IMR-90 (cell line): ENCODE measurements at regions not wholly inside any gene's neighbourhood (a gene's known extent, or its start where the extent isn't known, plus 50 kb on each side); places are given as distances from the start of the nearest gene placed in this dataset.

ENCODE experiments used
- ATAC-seq: fragments of 200-7000 bp; cut with Tn5 transposase; 2 replicates; pipeline ENCODE4 v1.9.1; 2020; ENCODE audit warnings: low read depth, mild to moderate bottlenecking, moderate library complexity
- BruUV-seq: library from RNA; stranded (reverse); fragments of 400-500 nt; replicated peaks from 2 replicates; lab custom pipeline; 2021; lab: Mats Ljungman, UMichigan
- CTCF ChIA-PET: fragments of 300-600 bp; formaldehyde crosslinking; extraction: SDS; loops from one replicate; lab custom pipeline; 2021; ENCODE audit warnings: antibody characterized with exemption; lab: Yijun Ruan, JAX
- POLR2A ChIA-PET: fragments of 300-600 bp; sonication (Branson Sonifier 250); formaldehyde crosslinking; loops from one replicate; lab custom pipeline; 2022; ENCODE audit warnings: antibody characterized with exemption; ENCODE audit not compliant: unreplicated experiment; lab: Charles Lee
- DNase-seq: peaks from one replicate; pipeline ENCODE4 v3.0.0; 2013
- H2AFZ ChIP-seq: replicated peaks from 2 replicates; pipeline ENCODE3; 2013; ENCODE audit warnings: low read length, mild to moderate bottlenecking; ENCODE audit not compliant: poor library complexity
- H2AK5ac ChIP-seq: 2 replicates; pipeline ENCODE4 v1.6.1; 2013; ENCODE audit warnings: low read depth, low read length, inconsistent platforms
- H2AK9ac ChIP-seq: replicated peaks from 2 replicates; pipeline ENCODE3; 2013; ENCODE audit warnings: mild to moderate bottlenecking, low read depth, low read length, moderate library complexity; ENCODE audit not compliant: poor library complexity
- H2BK120ac ChIP-seq: 2 replicates; pipeline ENCODE4 v1.6.1; 2013; ENCODE audit warnings: low read depth, low read length, inconsistent platforms
- H2BK15ac ChIP-seq: 3 replicates; pipeline ENCODE4 v1.6.1; 2013; ENCODE audit warnings: low read depth, low read length, inconsistent platforms
- H2BK20ac ChIP-seq: 2 replicates; pipeline ENCODE4 v1.6.1; 2013; ENCODE audit warnings: low read depth, mild to moderate bottlenecking, inconsistent platforms, low read length, moderate library complexity
- H2BK5ac ChIP-seq: 2 replicates; pipeline ENCODE4 v1.6.1; 2013; ENCODE audit warnings: mild to moderate bottlenecking, low read depth, low read length, inconsistent platforms; ENCODE audit not compliant: poor library complexity, severe bottlenecking
- H3K14ac ChIP-seq: replicated peaks from 2 replicates; pipeline ENCODE4 v1.6.1; 2013; ENCODE audit warnings: low read depth, low read length, inconsistent platforms
- H3K18ac ChIP-seq: 2 replicates; pipeline ENCODE4 v1.6.1; 2013; ENCODE audit warnings: low read depth, low read length, control low read depth
- H3K23ac ChIP-seq: 2 replicates; pipeline ENCODE4 v1.6.1; 2013; ENCODE audit warnings: low read depth, low read length, inconsistent platforms
- H3K27ac ChIP-seq: 2 replicates; pipeline ENCODE4 v1.5.1; 2013; ENCODE audit warnings: mild to moderate bottlenecking, control low read depth, low read length; ENCODE audit not compliant: insufficient read depth
- H3K27me3 ChIP-seq: 2 replicates; pipeline ENCODE4 v1.6.1; 2013; ENCODE audit warnings: low read length; ENCODE audit not compliant: control insufficient read depth, insufficient read depth
- H3K36me3 ChIP-seq: 2 replicates; pipeline ENCODE4 v1.6.1; 2013; ENCODE audit warnings: low read length, mixed read lengths; ENCODE audit not compliant: control insufficient read depth, insufficient read depth
- H3K4ac ChIP-seq: 2 replicates; pipeline ENCODE4 v1.6.1; 2013; ENCODE audit warnings: low read depth, low read length, inconsistent platforms
- H3K4me1 ChIP-seq: 2 replicates; pipeline ENCODE4 v1.6.1; 2013; ENCODE audit warnings: low read length, mixed read lengths; ENCODE audit not compliant: control insufficient read depth, insufficient read depth
- H3K4me2 ChIP-seq: 2 replicates; pipeline ENCODE4 v1.6.1; 2013; ENCODE audit warnings: low read depth, mild to moderate bottlenecking, control low read depth, low read length, moderate library complexity
- H3K4me3 ChIP-seq: 2 replicates; pipeline ENCODE4 v1.5.1; 2013; ENCODE audit warnings: low read depth, mild to moderate bottlenecking, control low read depth, low read length, moderate library complexity; ENCODE audit not compliant: insufficient read depth
- H3K56ac ChIP-seq: 2 replicates; pipeline ENCODE4 v1.6.1; 2013; ENCODE audit warnings: low read length, inconsistent platforms; ENCODE audit not compliant: insufficient read depth; ENCODE audit errors: extremely low read depth
- H3K79me1 ChIP-seq, 2 experiments: 2 replicates each; pipeline ENCODE4 v1.6.1; 2013; ENCODE audit warnings: low read length in 2 of 2, inconsistent platforms in 1 of 2, low read depth in 1 of 2
- H3K9ac ChIP-seq: 2 replicates; pipeline ENCODE4 v1.6.1; 2013; ENCODE audit warnings: low read depth, low read length, control low read depth
- H3K9me1 ChIP-seq: 2 replicates; pipeline ENCODE4 v1.6.1; 2013; ENCODE audit warnings: low read length, inconsistent platforms; ENCODE audit not compliant: insufficient read depth
- H3K9me3 ChIP-seq: 2 replicates; pipeline ENCODE4 v1.6.1; 2013; ENCODE audit warnings: low read length; ENCODE audit not compliant: control insufficient read depth, insufficient read depth
- H4K20me1 ChIP-seq: 2 replicates; pipeline ENCODE4 v1.6.1; 2013; ENCODE audit warnings: low read length, inconsistent platforms; ENCODE audit not compliant: insufficient read depth
- H4K5ac ChIP-seq: 2 replicates; pipeline ENCODE4 v1.6.1; 2013; ENCODE audit warnings: mild to moderate bottlenecking, low read depth, low read length, control low read depth
- H4K8ac ChIP-seq, 2 experiments: 2 replicates each; pipeline ENCODE4 v1.6.1; 2013; ENCODE audit warnings: low read depth in 2 of 2, low read length in 2 of 2, control low read depth in 1 of 2, inconsistent platforms in 1 of 2
- H4K91ac ChIP-seq: 2 replicates; pipeline ENCODE4 v1.6.1; 2013; ENCODE audit warnings: low read depth, low read length, inconsistent platforms; ENCODE audit not compliant: insufficient read depth
- BHLHE40 ChIP-seq: fragments of 150-350 bp; IDR thresholded peaks from 2 replicates; pipeline ENCODE4 v1.6.1; 2016; ENCODE audit warnings: mild to moderate bottlenecking, low read depth, low read length
- CHD1 ChIP-seq: IDR thresholded peaks from 2 replicates; pipeline ENCODE4 v1.6.1; 2012; ENCODE audit warnings: low read depth, low read length, improper control_type of control experiment
- MXI1 ChIP-seq: IDR thresholded peaks from 2 replicates; pipeline ENCODE4 v1.6.1; 2012; ENCODE audit warnings: low read depth, mild to moderate bottlenecking, low read length, moderate library complexity, borderline replicate concordance
- POLR2A ChIP-seq: IDR thresholded peaks from 2 replicates; pipeline ENCODE4 v1.6.1; 2012; ENCODE audit warnings: mild to moderate bottlenecking, low read depth, low read length
- USF2 ChIP-seq: fragments of 150-350 bp; IDR thresholded peaks from 2 replicates; pipeline ENCODE4 v1.6.1; 2017; ENCODE audit warnings: mild to moderate bottlenecking, antibody characterized with exemption, low read length, low read depth
- WGBS, 2 experiments: methylation state at CpG; one replicate each; pipeline versions ENCODE4 v1.1.5 to v1.1.7; 2013; ENCODE audit warnings: missing lambda C conversion rate in 2 of 2; ENCODE audit not compliant: insufficient read length in 1 of 2; ENCODE audit errors: extremely low coverage in 2 of 2; 5-methylcytosine and 5-hydroxymethylcytosine counted together
- dilution Hi-C: fragments of 300-500 bp; cut with HindIII; formaldehyde crosslinking; loops from one replicate; pipeline ENCODE4 v1.14.3; 2018; ENCODE audit warnings: low sequenced_read_pairs; ENCODE audit not compliant: unreplicated experiment
- in situ Hi-C: fragments of 300-500 bp; cut with MboI; formaldehyde crosslinking; loops from 3 replicates; pipeline ENCODE4 v1.14.3; 2019; ENCODE audit warnings: low sequenced_read_pairs, inconsistent platforms, mixed read lengths
- intact Hi-C: fragments of 100-400 bp; cut with micrococcal nuclease; formaldehyde crosslinking; loops from 2 replicates; pipeline ENCODE4 v1.10.0; 2022

GRCh38 chr2:83461135-83461534 lies 997.9 kb downstream of the SUCLG1 start:
- no peak overlapping the region for H3K27ac ChIP-seq
- H4K91ac ChIP-seq = no peak overlapping the region
- TF ChIP-seq USF2 = no peak
- TF ChIP-seq POLR2A = no peak
- TF ChIP-seq MXI1 = no peak
- no peak for TF ChIP-seq CHD1
- no peak for TF ChIP-seq BHLHE40
- H2BK5ac ChIP-seq = no peak overlapping the region
- H3K4me2 ChIP-seq = no peak overlapping the region
- intact Hi-C loops (no loop called here), in situ Hi-C loops (no loop called here), dilution Hi-C loops (no loop called here)
- CTCF ChIA-PET = interaction anchor here (0.6 kb wide), 1 partner anchor 18 kb away, joined by 3 read pairs; no protein-coding TSS in a partner anchor
- no peaks in the 10 kb centered on the region for H3K36me3 ChIP-seq
- BruUV-seq = no TSS peak
- no peak overlapping the region for H2AK9ac ChIP-seq
- H3K27me3 ChIP-seq = no peaks in the 10 kb centered on the region
- H3K4ac ChIP-seq = no peak overlapping the region
- no peaks in the 10 kb centered on the region for H4K20me1 ChIP-seq
- no peak overlapping the region for H2BK15ac ChIP-seq
- no peaks in the 10 kb centered on the region for H3K4me1 ChIP-seq
- H3K4me3 ChIP-seq = no peak overlapping the region
- no peak overlapping the region for H4K5ac ChIP-seq
- no peak overlapping the region for H3K14ac ChIP-seq
- no peak overlapping the region for H3K23ac ChIP-seq
- H3K56ac ChIP-seq = no peak overlapping the region
- no peaks in the 10 kb centered on the region for H3K9me3 ChIP-seq
- H3K79me1 ChIP-seq = no peaks in the 10 kb centered on the region
- H3K9me1 ChIP-seq = no peaks in the 10 kb centered on the region
- no CpG with 5 or more reads among the region's 3 CpGs for WGBS, 2 experiments
- POLR2A ChIA-PET = no interaction called here
- H4K8ac ChIP-seq = no peak overlapping the region
- no peak overlapping the region for H3K9ac ChIP-seq
- H2BK120ac ChIP-seq = no peak overlapping the region
- ATAC-seq (no peak), DNase-seq (no peak)
- no peak overlapping the region for H3K18ac ChIP-seq
- H2BK20ac ChIP-seq = no peak overlapping the region
- no peak overlapping the region for H2AK5ac ChIP-seq
- H2AFZ ChIP-seq = no peak overlapping the region
